ENCODE measurements at regions not wholly inside any gene's neighbourhood (a gene's known extent, or its start where the extent isn't known, plus 50 kb on each side); places are given as distances from the start of the nearest gene placed in this dataset.
"Not testable (repeated sequence)": the region's sequence is repeated elsewhere in the genome, so short reads cannot be mapped to it uniquely, and the experiment has no call there.

DNA sequence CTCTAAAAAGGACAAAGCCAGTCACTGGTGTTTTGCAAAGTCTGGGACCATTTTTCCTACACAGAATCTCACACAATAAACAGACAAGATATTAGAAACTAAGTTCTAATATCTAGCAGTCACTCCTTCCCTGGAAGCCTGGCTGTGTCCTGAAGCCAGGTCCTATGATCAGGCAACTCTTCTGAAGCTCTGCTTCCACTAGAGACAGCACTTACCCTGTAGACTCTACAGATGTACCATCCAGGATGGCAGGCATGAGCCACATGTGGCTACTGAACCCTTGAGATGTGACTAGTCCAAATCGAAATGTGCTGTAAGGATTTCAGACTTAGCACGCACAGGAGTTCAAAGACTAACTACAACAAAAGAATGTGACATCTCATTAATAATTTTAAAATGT, 110.3 kb upstream of the NBPF9 start:
- H3K9me3 Mint-ChIP-seq; H3K4me3 Mint-ChIP-seq; DNase-seq; H3K36me3 Mint-ChIP-seq (ENCODE audit: low read depth); CTCF ChIA-PET; H3K27me3 Mint-ChIP-seq; POLR2A ChIA-PET; H3K4me1 Mint-ChIP-seq; H3K27ac Mint-ChIP-seq: not testable (repeated sequence)

DNA sequence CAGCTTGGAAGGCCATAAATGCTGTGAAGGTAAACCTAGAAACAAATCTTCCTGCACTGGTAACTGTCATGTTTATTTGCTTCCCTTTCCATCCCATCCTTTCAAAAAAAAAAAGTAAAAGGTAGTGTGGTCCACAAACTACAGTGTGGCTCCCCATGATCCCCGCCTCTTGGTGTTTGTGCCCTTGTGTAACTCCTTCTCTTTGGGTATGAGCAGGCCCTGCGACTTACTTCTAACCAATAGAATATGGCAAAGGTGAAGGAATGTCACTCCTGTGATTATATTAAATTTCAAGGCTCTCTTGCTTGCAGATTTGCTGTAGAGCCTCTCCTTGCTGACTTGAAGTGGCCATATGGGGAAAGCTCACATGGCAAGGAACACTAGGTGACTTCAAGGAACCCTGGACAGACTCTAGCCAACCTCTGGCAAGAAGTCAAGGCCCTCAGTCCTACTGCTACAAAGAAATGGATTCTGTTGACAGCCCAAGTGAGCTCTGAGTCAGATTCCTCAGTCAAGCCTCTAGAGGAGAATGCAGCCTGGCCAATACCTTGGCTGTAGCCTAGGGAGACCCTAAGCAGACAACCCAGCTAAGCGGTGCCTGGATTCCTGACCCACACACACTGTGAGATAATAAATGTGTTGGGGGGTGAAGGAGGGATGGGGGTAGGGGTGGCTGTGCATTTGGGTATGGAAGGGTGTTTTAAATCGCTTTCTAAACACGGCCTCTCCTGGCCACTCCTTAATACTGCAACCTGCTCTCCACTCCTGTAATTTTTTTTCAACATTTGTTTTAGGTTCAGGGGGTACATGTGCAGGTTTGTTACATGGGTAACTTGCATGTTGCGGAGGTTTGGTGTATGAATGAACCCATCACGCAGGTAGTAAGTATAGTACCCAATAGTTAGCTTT, 115.0 kb upstream of the NBPF9 start:
- H3K4me3 Mint-ChIP-seq; H3K9me3 Mint-ChIP-seq; H3K4me1 Mint-ChIP-seq; CTCF ChIA-PET; H3K27ac Mint-ChIP-seq; H3K36me3 Mint-ChIP-seq (ENCODE audit: low read depth); H3K27me3 Mint-ChIP-seq; DNase-seq; POLR2A ChIA-PET: not testable (repeated sequence)

DNA sequence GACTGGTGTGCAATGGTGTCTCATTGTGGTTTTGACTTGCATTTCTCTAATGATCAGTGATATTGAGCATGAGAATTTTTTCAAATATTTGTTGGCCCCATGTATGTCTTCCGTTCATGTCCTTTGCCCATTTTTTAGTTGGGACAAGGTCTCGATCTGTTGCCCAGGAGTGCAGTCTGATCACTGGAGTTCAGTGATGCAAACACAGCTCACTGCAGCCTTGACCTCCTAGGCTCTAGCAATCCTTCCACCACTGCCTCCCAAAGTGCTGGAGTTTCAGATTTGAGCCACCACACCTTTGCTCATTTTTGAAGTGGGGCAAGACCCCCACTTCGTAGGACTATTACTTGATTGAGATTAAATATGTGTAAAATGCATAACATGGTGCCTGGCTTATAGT, 116.2 kb upstream of the NBPF9 start:
- H3K27ac Mint-ChIP-seq; DNase-seq; CTCF ChIA-PET; H3K9me3 Mint-ChIP-seq; H3K4me1 Mint-ChIP-seq; POLR2A ChIA-PET; H3K27me3 Mint-ChIP-seq; H3K36me3 Mint-ChIP-seq (ENCODE audit: low read depth); H3K4me3 Mint-ChIP-seq: not testable (repeated sequence)

DNA sequence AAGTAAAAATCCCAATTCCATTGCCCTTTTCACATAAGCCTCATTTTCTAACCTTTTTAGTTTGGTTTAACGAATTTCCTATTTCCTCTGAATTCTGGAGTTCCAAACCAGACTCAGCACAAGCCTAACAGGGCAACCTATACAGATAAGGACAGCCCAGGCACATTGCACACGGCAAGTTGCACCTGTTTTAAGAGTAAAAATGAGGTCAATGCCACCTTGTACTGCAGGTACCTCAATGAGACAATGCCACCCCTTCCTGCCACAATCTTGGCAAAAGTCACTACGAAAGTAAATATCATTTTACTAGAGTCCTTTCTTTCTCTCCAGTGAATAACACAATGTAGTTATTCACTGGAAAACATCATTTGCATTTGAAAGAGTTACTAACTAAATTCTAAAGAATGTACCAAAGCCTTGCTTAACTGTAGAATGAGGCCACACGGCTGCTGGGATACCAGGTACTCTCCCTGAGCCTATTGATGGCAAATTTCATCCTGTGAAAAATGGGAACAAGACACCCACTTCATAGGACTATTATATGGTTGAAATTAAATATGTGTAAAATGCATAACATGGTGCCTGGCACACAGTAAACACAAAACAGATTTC, 117.2 kb upstream of the NBPF9 start:
- CTCF ChIA-PET; H3K4me1 Mint-ChIP-seq; H3K4me3 Mint-ChIP-seq; H3K36me3 Mint-ChIP-seq (ENCODE audit: low read depth); H3K27ac Mint-ChIP-seq; H3K9me3 Mint-ChIP-seq; DNase-seq; POLR2A ChIA-PET; H3K27me3 Mint-ChIP-seq: not testable (repeated sequence)

DNA sequence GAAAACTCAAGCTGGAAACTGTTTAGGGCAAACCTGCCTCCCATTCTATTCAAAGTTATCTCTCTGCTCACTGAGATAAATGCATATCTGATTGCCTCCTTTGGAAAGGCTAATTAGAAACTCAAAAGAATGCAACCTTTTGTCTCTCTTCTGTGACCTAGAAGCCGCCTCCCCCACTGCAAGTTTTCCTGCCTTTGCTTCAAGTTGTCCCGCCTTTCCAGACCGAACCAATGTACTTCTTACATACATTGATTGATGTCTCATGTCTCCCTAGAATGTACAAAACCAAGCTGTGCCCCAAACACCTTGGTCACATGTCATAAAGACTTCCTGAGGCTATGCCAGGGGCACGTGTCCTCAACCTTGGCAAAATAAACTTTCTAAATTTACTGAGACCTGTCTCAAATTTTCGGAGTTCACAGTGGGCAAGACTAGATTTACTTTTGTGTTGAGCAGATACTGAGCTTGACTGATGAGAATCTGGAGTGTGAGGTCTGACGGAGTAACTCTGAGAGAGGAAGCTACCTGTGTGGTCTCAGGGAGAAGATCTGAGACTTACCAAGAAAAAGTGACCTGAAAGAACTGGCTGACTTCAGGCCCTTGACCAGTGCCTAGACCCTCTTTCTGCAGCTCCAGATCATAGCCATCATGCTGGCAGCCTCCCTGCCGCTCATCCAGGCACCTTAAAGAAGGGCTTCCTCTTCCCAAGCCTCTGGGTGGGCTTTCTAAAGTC, 124.7 kb upstream of the NBPF9 start:
- H3K27ac Mint-ChIP-seq; POLR2A ChIA-PET; H3K4me3 Mint-ChIP-seq; CTCF ChIA-PET; DNase-seq; H3K9me3 Mint-ChIP-seq; H3K36me3 Mint-ChIP-seq (ENCODE audit: low read depth); H3K27me3 Mint-ChIP-seq; H3K4me1 Mint-ChIP-seq: not testable (repeated sequence)

DNA sequence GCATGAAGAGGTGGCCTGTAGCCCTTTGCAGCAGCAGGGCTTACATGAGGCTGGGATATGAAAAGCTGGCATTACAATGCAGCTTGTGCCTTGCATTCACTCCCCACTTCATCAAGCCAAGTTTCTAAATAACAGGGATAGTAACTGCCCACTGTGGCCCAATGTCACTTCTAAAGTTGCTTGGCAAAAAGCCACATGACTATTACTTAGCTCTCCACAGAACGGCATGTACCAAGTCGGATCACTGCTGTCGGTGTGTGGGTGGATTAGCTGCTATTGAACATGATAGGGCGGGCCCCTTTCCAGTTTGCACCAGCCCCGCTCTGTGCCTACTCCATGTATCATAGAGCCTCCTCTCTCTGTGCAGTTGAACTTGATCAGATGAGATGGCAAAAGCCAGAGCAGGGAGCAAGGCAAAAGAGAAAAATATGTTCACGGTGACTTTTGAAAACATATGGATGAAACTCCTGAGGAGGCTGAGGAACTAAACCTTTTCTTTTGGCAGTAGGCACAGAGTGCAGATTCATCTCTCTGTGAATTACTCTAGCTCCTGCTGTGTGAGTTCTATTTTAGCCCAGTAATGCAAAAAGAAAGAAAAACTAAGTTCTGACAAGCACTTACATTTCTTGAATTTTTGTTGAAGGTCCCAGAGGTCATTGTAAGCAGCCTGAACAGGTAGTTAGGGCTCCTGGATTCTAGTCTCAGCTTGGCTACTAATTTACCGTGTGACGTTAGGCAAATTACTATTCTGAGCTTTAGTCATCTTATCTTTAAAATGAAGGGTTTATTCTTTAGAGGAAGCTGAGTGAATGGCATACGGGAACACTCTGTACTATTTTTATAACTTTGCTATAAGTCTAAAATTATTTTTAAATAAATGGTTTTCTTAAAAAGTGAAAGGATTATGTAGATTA, 125.6 kb upstream of the NBPF9 start:
- H3K4me1 Mint-ChIP-seq; CTCF ChIA-PET; DNase-seq; H3K4me3 Mint-ChIP-seq; H3K9me3 Mint-ChIP-seq; POLR2A ChIA-PET; H3K36me3 Mint-ChIP-seq (ENCODE audit: low read depth); H3K27me3 Mint-ChIP-seq; H3K27ac Mint-ChIP-seq: not testable (repeated sequence)

DNA sequence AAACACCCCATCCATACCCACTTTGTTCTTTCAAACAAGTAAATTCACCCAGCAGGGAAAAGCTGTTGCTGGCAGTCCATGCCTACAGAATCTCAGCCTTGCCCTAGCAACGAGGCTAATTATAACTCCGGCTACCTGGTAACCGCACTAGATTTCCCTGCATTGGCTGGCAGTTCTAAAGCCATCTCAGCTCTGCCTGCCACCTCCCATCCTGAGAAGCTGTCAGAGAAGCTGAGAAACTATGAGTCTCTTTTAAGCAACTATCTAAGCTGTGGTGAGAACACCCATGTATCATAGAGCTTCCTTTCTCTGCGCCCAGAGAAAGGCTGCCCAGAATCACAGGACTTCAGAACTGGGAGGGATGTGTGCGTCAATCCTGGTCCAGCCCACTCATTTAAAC, 126.5 kb upstream of the NBPF9 start:
- H3K9me3 Mint-ChIP-seq; H3K4me1 Mint-ChIP-seq; H3K36me3 Mint-ChIP-seq (ENCODE audit: low read depth); CTCF ChIA-PET; H3K27me3 Mint-ChIP-seq; DNase-seq; H3K4me3 Mint-ChIP-seq; POLR2A ChIA-PET; H3K27ac Mint-ChIP-seq: not testable (repeated sequence)

DNA sequence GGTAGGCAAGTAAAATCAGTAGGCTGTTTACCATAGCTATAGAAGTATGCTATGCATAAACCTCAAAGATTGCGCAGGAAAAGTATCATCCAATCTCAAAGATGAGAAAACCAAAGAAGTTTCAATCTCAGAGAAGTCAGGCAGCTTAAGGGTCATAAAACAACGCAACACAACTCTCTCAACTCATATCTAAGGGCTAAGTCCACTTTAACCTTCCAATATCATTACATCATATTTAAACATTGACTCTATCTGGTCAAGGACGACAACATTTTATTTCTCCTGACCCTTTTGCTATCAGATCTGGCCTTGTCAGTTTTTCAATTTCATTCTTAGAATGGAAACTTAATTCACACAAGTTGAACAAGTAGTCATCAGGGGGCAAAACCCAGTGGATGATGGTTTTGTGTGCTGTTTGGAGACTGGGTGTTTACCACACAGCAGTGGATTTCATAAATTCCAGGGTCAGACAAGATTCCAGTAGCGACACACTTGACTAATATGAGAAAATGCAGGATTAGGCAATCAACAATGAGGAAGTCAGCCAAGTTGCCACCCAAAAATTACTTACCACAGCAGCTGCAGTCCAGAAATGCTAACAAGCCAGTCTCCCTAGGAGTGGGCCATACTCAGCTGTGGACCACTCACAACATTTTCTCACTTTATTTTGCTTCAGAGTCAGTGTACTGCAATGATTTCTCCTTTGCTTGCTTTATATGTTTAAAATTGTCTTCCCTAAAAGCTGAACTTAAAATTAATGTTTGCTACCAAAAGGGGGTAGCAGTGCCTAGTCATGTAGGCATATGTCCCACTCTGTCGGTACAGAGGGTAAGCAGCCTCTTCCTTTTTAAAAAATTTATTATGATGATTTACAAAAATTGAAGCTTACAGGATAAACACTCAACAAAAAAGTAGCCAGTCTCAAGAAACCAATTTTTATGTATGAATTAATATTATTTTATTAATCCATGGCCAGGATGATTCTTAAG, 131.9 kb upstream of the NBPF9 start:
- DNase-seq; H3K36me3 Mint-ChIP-seq (ENCODE audit: low read depth); H3K4me1 Mint-ChIP-seq; H3K27ac Mint-ChIP-seq; H3K9me3 Mint-ChIP-seq; H3K4me3 Mint-ChIP-seq; CTCF ChIA-PET; POLR2A ChIA-PET; H3K27me3 Mint-ChIP-seq: not testable (repeated sequence)

DNA sequence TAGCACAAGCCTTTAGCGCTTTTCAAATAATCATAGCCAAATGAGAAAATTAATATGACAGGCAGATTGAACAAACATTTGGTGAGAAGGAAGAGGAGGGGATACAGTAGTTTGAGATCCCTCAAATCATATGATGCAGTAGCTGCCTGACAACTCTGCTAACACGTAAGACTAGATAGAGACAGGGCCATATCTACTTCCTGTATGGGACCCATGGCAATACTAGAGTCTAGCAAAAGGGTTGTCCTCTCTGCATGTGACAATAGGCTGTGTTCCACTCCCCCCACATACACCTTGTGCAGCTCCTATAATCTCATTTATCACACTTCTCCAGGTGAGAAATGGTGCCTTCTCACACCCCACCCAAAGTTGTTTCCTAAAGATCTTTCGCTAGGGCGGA, 134.2 kb upstream of the NBPF9 start:
- POLR2A ChIA-PET; H3K27ac Mint-ChIP-seq; DNase-seq; H3K9me3 Mint-ChIP-seq; H3K4me3 Mint-ChIP-seq; H3K36me3 Mint-ChIP-seq (ENCODE audit: low read depth); CTCF ChIA-PET; H3K27me3 Mint-ChIP-seq; H3K4me1 Mint-ChIP-seq: not testable (repeated sequence)

DNA sequence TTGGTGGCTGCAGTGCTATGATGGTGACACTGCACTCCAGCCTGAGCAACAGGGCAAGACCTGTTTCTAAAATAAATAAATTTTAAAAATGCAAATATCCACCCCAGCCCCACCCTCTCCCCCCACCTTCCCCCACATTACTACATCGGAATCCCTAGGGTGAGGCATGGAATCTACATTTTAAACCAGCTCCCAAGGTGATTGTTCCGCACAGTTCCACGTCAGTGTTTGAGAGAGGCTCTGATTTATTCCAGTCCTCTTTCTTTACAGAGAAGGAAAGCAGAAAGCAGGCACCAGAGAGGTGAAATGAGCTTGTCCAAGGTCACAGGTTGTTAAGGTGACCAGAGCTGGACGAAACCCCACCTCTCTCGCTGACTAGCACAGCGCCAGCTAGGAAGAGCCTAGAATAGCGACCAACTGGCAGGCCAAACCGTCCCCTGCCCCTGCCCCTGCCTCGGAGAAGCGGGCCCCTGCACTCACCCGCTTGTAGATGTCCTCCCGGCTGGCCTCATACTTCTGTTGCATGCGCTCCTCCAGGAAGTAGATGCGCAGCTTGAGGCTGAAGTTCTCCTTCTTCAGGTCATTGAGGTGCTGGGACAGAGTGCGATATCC, 136.7 kb upstream of the NBPF9 start:
- CTCF ChIA-PET; DNase-seq; H3K36me3 Mint-ChIP-seq (ENCODE audit: low read depth); H3K27me3 Mint-ChIP-seq; H3K4me1 Mint-ChIP-seq; H3K4me3 Mint-ChIP-seq; H3K27ac Mint-ChIP-seq; H3K9me3 Mint-ChIP-seq; POLR2A ChIA-PET: not testable (repeated sequence)

DNA sequence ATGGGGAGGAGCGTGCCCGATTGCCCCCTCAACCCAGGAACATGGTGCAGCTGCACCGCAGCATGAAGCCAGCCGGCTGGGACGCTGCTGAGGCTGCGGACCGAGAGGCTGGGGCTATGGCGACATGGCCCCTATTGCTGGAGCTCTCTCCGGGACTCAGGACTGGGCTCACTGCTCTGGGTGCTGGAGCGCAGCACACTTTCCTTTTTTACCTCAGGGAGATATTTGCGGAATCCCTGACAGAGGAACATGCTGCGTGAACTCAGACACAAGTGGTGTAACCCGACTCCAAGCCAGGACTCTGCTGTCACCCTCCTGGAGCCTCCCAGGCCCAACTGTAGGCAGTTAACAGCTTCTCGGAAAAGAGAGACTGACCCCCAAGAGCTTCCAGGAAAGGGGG, 137.2 kb upstream of the NBPF9 start:
- H3K9me3 Mint-ChIP-seq; CTCF ChIA-PET; H3K4me3 Mint-ChIP-seq; H3K4me1 Mint-ChIP-seq; H3K27me3 Mint-ChIP-seq; H3K36me3 Mint-ChIP-seq (ENCODE audit: low read depth); H3K27ac Mint-ChIP-seq; POLR2A ChIA-PET; DNase-seq: not testable (repeated sequence)

DNA sequence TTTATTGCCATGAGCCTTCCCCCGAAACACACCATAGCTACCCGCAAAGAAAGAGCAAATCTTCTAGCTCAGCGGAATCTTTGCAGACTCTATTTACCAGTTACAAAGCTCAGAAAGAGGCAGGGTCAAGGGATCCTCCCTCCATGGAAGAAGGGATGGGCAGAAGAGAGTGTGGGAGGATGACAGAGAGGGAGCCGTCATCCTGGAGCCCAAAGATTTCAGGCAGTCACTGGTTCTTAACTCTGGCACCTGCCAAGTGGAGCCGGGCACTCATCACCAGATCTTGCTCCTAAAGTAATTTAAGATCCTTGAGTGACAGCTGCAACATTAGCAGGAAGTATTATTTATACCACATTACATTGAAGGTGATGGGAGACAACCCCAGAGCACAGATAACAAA, 137.9 kb upstream of the NBPF9 start:
- H3K9me3 Mint-ChIP-seq; CTCF ChIA-PET; H3K4me3 Mint-ChIP-seq; H3K27me3 Mint-ChIP-seq; H3K27ac Mint-ChIP-seq; H3K36me3 Mint-ChIP-seq (ENCODE audit: low read depth); POLR2A ChIA-PET; H3K4me1 Mint-ChIP-seq; DNase-seq: not testable (repeated sequence)
